Activated naive CD8-positive, alpha-beta T cell (primary cell): ENCODE measurements at regions not wholly inside any gene's neighbourhood (a gene's known extent, or its start where the extent isn't known, plus 50 kb on each side); places are given as distances from the start of the nearest gene placed in this dataset.

ENCODE experiments used
- H3K27ac Mint-ChIP-seq: one replicate; pipeline ENCODE4 v1.8.0; 2021; ENCODE audit warnings: mixed read lengths
- H3K27me3 Mint-ChIP-seq: one replicate; pipeline ENCODE4 v1.8.0; 2021; ENCODE audit warnings: mixed read lengths
- H3K36me3 Mint-ChIP-seq: one replicate; pipeline ENCODE4 v1.8.0; 2021; ENCODE audit warnings: mixed read lengths
- H3K4me1 Mint-ChIP-seq: one replicate; pipeline ENCODE4 v1.8.0; 2021; ENCODE audit warnings: low read depth, mixed read lengths
- H3K4me3 Mint-ChIP-seq: one replicate; pipeline ENCODE4 v1.8.0; 2021; ENCODE audit warnings: mild to moderate bottlenecking, mixed read lengths
- H3K9me3 Mint-ChIP-seq: one replicate; pipeline ENCODE4 v1.8.0; 2021; ENCODE audit warnings: low read depth, mixed read lengths

- H3K27me3 Mint-ChIP-seq, result no peaks in the 10 kb centered on the region
- no peaks in the 10 kb centered on the region for H3K36me3 Mint-ChIP-seq
These were observed 331.7 kb downstream of the LIG4 start for GRCh38 chr13:107883561-107884175.

GRCh38 chr13:107882708-107883560, 332.4 kb downstream of the LIG4 start:
- Mint-ChIP-seq H3K4me1 (no peaks in the 10 kb centered on the region), H3K27me3 (no peaks in the 10 kb centered on the region), H3K36me3 (no peaks in the 10 kb centered on the region), H3K4me3 (no peak overlapping the region), H3K9me3 (peaks cover 9% of the 10 kb centered on the region), H3K27ac (no peak overlapping the region)

More at GRCh38 chr13:107883561-107884175, 331.7 kb downstream of the LIG4 start:
- Mint-ChIP-seq H3K9me3 (peaks cover 3% of the 10 kb centered on the region), H3K4me3 (no peak overlapping the region), H3K27ac (no peak overlapping the region), H3K4me1 (no peaks in the 10 kb centered on the region)

GRCh38 chr13:107881362-107881761, 334.0 kb downstream of the LIG4 start:
- H3K4me1 Mint-ChIP-seq, result no peaks in the 10 kb centered on the region
- H3K36me3 Mint-ChIP-seq, result no peaks in the 10 kb centered on the region
- H3K9me3 Mint-ChIP-seq, result peaks cover 12% of the 10 kb centered on the region
- H3K27me3 Mint-ChIP-seq, result no peaks in the 10 kb centered on the region
- H3K27ac Mint-ChIP-seq, result no peak overlapping the region
- H3K4me3 Mint-ChIP-seq, result no peak overlapping the region

DNA sequence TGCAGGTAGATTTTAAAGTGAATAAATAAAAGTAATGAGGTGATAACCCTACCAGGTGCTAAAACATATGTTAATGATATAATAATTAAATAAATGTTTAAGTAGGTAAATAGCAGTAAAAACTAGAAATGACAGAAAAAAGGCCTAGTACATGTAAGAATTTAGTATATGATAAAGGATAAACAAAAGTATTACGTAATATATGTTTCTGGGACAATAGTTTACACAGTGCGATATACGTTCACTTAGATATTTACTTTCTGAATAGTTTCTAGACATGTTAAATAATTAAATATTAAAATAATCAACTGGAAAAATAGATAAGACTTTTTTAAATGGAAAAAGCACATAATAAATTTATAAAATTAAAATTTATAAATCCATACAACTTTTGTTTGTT, 340.9 kb downstream of the LIG4 start:
- no peaks in the 10 kb centered on the region for H3K4me1 Mint-ChIP-seq
- no peaks in the 10 kb centered on the region for H3K36me3 Mint-ChIP-seq
- H3K4me3 Mint-ChIP-seq, result no peak overlapping the region
- peaks cover 3% of the 10 kb centered on the region for H3K27me3 Mint-ChIP-seq
- H3K27ac Mint-ChIP-seq, result no peak overlapping the region
- H3K9me3 Mint-ChIP-seq, result peaks cover 9% of the 10 kb centered on the region

GRCh38 chr13:107873926-107874325, 341.4 kb downstream of the LIG4 start:
- no peak overlapping the region for H3K4me3 Mint-ChIP-seq
- H3K36me3 Mint-ChIP-seq, result no peaks in the 10 kb centered on the region
- H3K9me3 Mint-ChIP-seq, result peaks cover 9% of the 10 kb centered on the region
- peaks cover 3% of the 10 kb centered on the region for H3K27me3 Mint-ChIP-seq
- no peak overlapping the region for H3K27ac Mint-ChIP-seq
- no peaks in the 10 kb centered on the region for H3K4me1 Mint-ChIP-seq

DNA sequence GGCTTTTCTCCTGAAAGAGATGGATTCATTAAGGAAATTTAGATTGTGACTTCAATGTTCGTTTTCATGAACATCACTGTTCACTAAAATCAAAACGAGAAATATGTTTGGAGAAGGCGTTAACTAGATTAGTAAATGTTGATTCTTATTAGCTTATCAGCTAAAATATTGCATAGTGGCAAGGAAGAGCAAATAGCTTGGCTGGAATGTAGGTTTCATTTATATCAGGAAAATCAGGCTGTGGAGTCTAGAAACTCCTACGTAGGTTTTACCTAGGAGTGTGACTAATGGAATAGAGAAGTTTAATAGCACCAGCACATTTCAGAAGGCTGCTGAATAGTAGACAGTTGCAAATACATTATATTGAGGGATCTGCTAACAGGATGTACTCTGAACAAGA, 344.9 kb downstream of the LIG4 start:
- H3K4me1 Mint-ChIP-seq, result peaks cover 11% of the 10 kb centered on the region
- H3K27ac Mint-ChIP-seq, result no peak overlapping the region
- no peak overlapping the region for H3K4me3 Mint-ChIP-seq
- H3K9me3 Mint-ChIP-seq, result no peaks in the 10 kb centered on the region
- no peaks in the 10 kb centered on the region for H3K36me3 Mint-ChIP-seq
- H3K27me3 Mint-ChIP-seq, result peaks cover 8% of the 10 kb centered on the region

GRCh38 chr13:107867701-107868661, 347.4 kb downstream of the LIG4 start:
- Mint-ChIP-seq H3K4me1 (peaks cover 13% of the 10 kb centered on the region), H3K36me3 (no peaks in the 10 kb centered on the region), H3K4me3 (peak overlapping the region; percentile 56), H3K9me3 (peaks cover 12% of the 10 kb centered on the region), H3K27me3 (peaks cover 22% of the 10 kb centered on the region), H3K27ac (no peak overlapping the region)

GRCh38 chr13:107866941-107867623, 348.3 kb downstream of the LIG4 start:
- Mint-ChIP-seq H3K4me3 (peak overlapping the region; percentile 39), H3K27me3 (peaks cover 20% of the 10 kb centered on the region), H3K27ac (no peak overlapping the region), H3K9me3 (peaks cover 12% of the 10 kb centered on the region), H3K36me3 (no peaks in the 10 kb centered on the region), H3K4me1 (peaks cover 13% of the 10 kb centered on the region)

DNA sequence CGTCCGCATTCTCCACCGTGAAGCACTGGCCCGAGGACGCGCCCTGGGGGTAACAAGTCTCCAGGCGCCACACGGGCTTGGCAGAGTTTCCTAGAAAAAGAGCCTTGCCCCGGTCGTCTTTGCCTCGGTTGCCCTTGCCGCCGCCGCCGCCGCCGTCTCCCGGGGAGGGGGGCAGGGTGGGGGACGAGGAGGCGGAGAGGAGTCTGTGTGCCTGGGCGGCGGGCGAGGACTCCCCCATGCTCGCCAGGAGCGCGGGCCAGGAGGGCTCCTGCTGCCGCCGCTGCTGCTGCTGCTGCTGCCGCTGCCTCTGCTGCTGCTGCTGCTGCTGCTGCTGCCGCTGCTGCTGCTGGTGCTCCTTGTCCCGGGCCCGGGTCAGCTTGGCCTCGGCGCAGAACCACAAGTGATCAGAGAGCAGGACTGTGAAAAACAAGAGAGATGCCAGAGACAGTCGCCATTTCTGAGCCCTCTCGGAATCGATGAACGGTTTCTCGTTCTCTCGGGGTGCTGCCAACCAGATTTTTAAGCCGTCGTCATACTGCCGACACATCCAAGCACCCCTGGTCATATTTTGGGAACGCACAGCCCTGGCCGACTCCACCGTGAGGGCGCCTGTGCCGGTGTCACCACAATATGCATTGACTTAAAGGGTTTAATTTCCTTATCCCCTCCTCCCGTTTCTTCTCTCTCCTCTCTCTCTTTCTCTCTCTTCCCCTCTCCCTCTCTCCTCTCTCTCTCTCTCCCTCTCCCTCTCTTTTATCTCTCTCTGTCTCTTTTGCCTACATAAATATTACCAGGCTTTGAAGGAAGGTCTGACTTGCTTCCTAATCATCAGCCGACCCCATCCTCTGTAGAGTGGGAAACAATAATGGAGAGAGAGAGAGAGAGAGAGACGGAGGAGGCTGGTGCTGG, 349.1 kb downstream of the LIG4 start:
- H3K27me3 Mint-ChIP-seq, result peaks cover 19% of the 10 kb centered on the region
- H3K4me1 Mint-ChIP-seq, result peaks cover 13% of the 10 kb centered on the region
- peaks cover 12% of the 10 kb centered on the region for H3K9me3 Mint-ChIP-seq
- no peaks in the 10 kb centered on the region for H3K36me3 Mint-ChIP-seq
- H3K27ac Mint-ChIP-seq, result no peak overlapping the region
- H3K4me3 Mint-ChIP-seq, result peak overlapping the region; percentile 42

DNA sequence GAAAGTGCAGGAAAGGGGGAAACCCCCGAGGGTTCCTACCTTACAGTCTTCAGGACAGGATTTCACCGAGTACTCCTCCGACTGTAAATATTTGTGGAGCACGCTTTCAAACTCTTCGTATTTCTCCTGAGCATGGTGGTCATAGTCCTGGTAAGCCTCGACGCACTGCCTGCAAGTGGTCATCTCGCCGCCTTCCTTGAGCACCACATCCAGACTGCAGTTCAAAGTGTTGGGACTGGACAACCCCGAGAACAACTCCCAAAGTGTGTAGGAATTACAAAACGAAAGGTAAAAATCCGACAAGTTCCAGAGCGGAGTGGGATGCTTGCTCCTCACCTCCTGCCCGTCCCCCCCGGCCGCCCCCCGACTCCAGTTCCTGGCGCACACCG, 349.7 kb downstream of the LIG4 start:
- Mint-ChIP-seq H3K4me3 (peak overlapping the region; percentile 42), H3K27me3 (peaks cover 19% of the 10 kb centered on the region), H3K4me1 (peaks cover 13% of the 10 kb centered on the region), H3K36me3 (no peaks in the 10 kb centered on the region), H3K27ac (no peak overlapping the region), H3K9me3 (peaks cover 12% of the 10 kb centered on the region)

- H3K4me3 Mint-ChIP-seq, result peak overlapping the region; percentile 42
These were observed 350.1 kb downstream of the LIG4 start for GRCh38 chr13:107865318-107865575.

GRCh38 chr13:107864543-107865317, 350.6 kb downstream of the LIG4 start:
- peaks cover 13% of the 10 kb centered on the region for H3K4me1 Mint-ChIP-seq

More at GRCh38 chr13:107865318-107865575, 350.1 kb downstream of the LIG4 start:
- Mint-ChIP-seq H3K9me3 (peaks cover 12% of the 10 kb centered on the region), H3K36me3 (no peaks in the 10 kb centered on the region), H3K4me1 (peaks cover 13% of the 10 kb centered on the region), H3K27ac (no peak overlapping the region), H3K27me3 (peaks cover 19% of the 10 kb centered on the region)

DNA sequence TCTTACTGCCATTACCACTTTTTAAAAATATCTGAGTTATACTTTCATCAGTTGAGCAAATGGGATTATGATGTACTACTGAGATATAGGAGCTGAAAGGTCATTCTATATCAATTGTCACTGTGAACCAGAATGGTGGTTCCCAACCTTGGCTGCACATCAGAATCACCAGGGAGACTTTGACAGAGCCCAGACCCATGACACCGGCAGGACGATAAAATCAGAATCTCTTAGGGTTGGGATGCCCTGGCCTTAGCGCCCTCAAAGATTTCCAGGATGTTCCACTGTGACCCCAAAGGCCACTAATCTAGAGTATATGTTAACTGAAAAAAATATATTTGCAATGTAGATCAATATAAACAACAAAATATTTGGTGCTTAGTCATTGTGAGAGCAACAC, 355.1 kb downstream of the LIG4 start:
- no peak overlapping the region for H3K27ac Mint-ChIP-seq
- peaks cover under 1% of the 10 kb centered on the region for H3K4me1 Mint-ChIP-seq
- no peaks in the 10 kb centered on the region for H3K36me3 Mint-ChIP-seq
- H3K4me3 Mint-ChIP-seq, result no peak overlapping the region
- H3K27me3 Mint-ChIP-seq, result peaks cover 13% of the 10 kb centered on the region
- H3K9me3 Mint-ChIP-seq, result peaks cover 24% of the 10 kb centered on the region

More at GRCh38 chr13:107864543-107865317, 350.6 kb downstream of the LIG4 start:
- Mint-ChIP-seq H3K27me3 (peaks cover 19% of the 10 kb centered on the region), H3K9me3 (peaks cover 14% of the 10 kb centered on the region), H3K4me3 (peak overlapping the region; percentile 42), H3K36me3 (no peaks in the 10 kb centered on the region), H3K27ac (no peak overlapping the region)
